T47D (cell line): ENCODE measurements at regions not wholly inside any gene's neighbourhood (a gene's known extent, or its start where the extent isn't known, plus 50 kb on each side); places are given as distances from the start of the nearest gene placed in this dataset.

Experiments
- DNase-seq, 2 experiments: peaks; one replicate each; pipeline versions ENCODE4 v3.0.0 to v3.0.0-alpha.2; 2011 to 2012; ENCODE audit warnings: low read depth in 1 of 2, low spot score in 1 of 2
- JUND ChIP-seq: IDR thresholded peaks from 2 replicates; pipeline ENCODE4 v1.6.1; 2012; ENCODE audit warnings: low read depth
- in situ Hi-C: cut with HindIII; loops from 2 replicates; pipeline ENCODE4 v1.10.0; 2016; ENCODE audit warnings: low sequenced_read_pairs, low pct_unique_long_range_greater_than_20kb

DNA sequence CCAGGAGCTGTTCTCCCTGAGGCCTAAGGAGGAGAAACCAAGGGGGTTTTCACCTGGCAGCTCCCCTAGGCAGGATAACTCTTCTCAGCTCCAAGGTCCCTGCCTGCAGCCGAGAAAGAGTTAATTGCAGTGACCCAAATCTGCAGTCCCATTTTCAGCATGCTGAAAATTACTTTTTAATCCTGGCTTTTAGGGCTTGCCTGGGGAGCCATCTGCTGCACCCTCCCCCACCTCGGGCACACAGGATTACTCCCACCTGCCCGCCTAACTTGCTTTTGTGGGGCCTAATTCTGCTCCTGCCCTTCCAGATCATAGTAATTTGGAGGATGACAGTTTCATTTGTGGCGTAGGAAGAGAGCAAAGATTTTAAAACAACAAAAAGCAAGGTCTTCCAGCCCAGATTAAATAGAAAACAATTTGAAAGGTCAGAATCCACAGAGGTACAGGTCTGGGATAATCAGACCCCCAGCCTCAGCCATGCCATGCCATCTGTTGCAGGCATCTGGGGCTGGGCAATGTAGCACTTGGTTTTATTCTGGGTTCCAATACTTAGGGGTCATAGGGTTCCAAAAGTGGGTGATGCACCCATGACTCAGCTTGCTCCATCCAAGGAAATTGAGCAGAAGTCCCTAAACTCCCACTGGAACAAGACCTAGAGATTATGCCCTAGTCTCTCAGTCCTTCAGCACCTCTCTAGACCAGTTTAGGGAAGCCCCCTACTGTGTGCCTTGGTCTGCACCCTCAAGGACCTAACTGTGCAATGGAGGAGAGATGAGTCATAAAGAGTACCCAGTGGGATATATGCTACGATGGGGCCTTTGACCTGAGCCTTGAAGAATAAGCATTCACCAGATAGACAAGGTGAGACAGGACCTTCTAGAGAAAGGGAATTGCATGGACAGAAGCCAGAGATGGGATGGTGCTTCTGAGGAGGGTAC is 64.5 kb upstream of the NLK start:
- TF ChIP-seq JUND, result no peak
- in situ Hi-C loops, result no loop called here
- DNase-seq, result no peak

GRCh38 chr17:27978689-27979175 is 63.7 kb upstream of the NLK start:
- no peak for DNase-seq
- no peak for TF ChIP-seq JUND
- in situ Hi-C loops, result no loop called here

DNA sequence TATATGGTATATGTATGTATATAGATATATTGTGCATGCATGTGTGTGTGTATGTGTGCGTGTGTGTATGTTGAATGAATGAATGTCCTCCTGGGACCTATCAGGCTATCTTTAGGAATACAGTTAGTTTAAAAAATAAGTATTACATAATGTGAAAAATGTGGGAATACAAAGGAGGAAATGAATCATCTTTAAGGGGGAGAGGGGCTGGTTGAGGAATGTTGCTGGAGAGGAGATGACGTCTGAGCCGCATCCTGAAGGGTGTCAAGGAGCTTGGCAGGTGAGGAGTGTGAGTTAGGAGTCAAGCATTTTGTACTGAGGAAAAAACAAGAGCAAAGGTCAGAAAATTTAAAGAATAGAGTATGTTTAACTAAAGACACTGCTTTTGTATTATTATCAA is 62.4 kb upstream of the NLK start:
- in situ Hi-C loops, result no loop called here
- no peak for DNase-seq
- TF ChIP-seq JUND, result no peak

DNA sequence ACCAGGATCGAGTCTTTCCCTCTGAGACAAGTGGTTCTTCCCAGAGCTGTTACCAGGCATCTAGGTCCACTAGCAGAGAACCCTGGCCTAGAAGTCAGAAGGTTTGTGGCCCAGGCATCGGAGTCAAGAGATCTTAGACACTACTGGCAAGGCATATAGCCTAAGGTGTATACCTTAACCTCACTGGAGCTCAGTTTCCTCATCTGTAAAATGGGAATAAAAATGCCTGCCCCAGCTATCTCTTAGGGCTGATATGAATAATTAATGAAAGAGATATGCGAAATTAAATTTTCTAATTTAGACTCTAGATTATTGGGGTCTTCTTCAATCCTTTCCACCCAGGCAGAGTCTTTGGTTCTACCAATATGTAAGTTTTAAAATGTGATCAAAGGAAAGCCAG is 60.5 kb upstream of the NLK start:
- no peak for DNase-seq
- TF ChIP-seq JUND, result no peak

DNA sequence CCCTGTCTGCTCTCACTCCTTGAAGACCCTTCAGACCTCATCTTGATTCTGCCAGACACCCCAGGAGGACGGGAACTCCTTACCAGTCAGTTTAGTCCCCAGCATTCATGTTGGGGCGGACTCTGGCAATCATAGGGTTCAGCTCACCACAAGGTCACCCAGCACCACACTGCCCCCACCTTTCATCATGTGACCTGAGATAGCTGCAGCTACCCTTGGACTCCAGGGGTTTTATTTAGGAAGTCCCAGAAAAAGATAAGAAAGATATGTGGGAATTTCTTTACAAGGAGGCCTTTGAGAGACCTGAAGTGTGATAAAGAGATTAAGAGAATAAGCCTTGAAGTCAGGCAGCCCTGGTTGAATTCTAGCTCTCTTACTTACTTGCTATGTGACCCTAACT is 59.8 kb upstream of the NLK start:
- in situ Hi-C loops, result no loop called here
- no peak for DNase-seq
- TF ChIP-seq JUND, result no peak

More for the DNA sequence above, 60.5 kb upstream of the NLK start:
- in situ Hi-C loops, result no loop called here

DNA sequence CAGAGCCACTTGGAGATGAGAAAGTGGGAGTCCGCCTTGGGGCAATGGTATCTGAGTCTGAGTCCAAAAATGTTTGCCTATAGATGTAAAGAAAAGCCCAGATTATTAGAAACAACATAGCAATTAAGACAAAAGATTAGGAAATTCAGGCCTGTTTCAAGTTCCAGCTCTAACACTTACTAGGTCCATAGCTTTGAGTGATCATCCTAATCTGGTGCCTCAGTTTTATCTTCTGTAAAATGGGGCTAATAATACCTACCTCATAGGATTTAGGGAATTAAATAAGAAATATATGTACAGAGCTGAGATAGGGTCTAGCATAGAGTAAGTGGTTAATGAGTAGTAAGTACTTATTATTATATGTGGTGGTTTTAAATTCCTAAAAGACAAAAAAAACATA is 58.6 kb upstream of the NLK start:
- in situ Hi-C loops, result no loop called here
- no peak for DNase-seq
- TF ChIP-seq JUND, result no peak

DNA sequence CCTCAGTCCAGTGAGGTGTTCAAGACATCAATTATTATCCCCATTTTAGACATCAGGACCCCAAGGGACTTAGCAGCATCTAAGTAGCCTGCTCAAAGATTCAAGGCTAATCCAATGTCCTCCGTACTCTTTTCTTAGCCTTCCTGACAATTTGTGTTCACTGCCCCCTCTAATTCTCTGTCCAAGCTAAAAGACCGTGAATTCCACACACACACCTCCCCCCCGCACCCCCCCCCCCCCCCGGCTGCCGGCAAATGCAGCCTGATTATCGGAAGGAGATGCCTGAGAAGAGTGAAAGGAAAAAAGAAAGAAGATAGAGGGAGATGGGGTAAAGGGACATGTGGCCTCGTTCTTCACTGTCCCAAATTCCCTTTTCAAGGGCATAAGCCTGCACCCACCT is 58.1 kb upstream of the NLK start:
- no peak for DNase-seq
- no peak for TF ChIP-seq JUND
- in situ Hi-C loops, result no loop called here

DNA sequence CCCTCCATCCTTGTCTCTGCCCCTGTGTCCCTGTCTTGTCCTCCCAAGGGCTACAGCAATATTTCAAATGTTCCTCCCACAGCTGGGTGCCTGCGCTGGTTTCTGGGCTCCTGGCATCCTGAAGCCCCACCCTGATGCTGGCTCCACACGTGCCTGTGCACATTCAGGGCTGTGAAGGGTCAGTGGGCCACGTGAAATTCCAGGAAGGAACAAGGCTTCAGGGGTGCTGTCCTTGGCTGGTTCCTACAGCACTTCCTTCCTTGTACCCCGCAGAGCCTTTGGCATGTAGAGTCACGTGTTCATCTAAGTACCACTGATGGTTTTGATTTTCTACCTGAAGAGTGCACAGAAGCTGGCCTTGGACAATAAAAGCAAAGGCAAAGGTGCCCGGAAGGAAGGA is 57.7 kb upstream of the NLK start:
- no peak for DNase-seq
- no peak for TF ChIP-seq JUND
- in situ Hi-C loops, result no loop called here

GRCh38 chr17:27985306-27985705 is 57.2 kb upstream of the NLK start:
- TF ChIP-seq JUND, result no peak
- in situ Hi-C loops, result no loop called here
- DNase-seq, result no peak

DNA sequence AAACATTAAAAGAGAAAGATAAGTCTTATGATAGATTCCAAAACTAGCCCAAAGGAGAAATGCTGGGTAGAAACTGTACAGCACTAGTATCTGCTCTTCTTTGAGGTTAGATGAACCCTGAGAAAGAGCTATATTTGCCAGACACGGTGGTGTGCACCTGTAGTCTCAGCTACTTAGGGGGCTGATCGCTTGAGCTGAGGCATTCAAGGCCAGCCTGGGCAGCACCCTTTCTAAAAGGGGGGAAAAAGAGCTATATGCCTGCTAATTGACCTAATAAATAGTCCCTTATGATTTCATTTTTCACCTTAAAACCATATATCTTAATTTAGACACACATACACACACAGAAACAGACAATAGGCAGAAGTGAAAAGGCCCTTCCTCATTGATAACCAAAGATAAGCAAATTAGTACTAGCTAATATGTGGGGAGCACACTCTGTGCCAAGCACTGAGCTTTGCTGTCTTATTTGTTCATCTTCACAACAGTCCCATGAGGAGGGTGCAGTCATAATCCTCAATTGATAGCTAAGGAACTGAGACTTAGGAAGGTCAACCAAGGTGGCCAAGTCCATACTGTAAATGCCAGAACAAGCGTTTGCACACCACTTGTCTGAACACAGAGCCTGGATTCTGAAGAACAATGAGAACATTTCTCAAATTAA is 56.6 kb upstream of the NLK start:
- no peak for TF ChIP-seq JUND
- in situ Hi-C loops, result no loop called here
- no peak for DNase-seq

DNA sequence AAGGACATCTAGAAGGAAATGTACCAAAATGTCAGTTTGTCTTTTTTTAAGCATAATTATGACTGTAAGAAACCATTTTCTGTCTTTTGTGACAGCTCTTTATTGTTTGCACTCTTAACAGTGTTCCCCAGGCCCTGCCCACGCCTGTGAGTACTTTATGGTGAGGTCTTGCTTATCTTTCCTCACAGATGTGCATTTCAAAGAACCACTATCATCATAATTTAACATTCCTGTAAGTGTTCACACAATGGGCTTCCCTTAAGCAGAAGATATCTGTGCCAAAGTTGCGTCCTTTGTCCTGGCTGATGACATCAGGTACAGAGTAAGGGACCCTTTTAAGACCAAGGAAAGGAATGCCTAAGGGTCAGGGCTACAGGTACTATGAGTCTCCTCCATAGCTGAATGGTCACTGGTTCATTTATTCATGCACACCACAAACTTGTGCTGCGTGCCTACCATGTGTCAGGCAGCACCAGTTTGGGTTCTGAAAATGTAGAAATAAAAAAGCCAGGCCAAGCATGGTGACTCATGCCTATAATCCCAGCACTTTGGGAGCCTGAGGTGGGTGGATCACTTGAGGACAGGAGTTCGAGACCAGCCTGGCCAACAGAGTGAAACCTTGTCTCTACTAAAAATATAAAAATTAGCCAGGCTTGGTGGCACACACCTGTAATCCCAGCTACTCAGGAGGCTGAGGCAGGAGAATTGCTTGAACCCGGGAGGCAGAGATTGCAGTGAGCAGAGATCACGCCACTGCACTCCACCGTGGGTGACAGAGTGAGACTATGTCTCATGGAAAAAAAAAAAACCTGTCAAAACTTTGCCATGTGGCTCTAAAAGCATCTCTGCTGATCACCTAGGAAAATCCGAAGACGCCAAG is 55.4 kb upstream of the NLK start:
- DNase-seq, result no peak
- in situ Hi-C loops, result no loop called here
- no peak for TF ChIP-seq JUND

- no peak for TF ChIP-seq JUND
- in situ Hi-C loops, result no loop called here
- no peak for DNase-seq
Observed at GRCh38 chr17:27989046-27989445, 53.4 kb upstream of the NLK start.
